ENCODE measurements at regions not wholly inside any gene's neighbourhood (a gene's known extent, or its start where the extent isn't known, plus 50 kb on each side); places are given as distances from the start of the nearest gene placed in this dataset.

- TF ChIP-seq, protein P1, sequence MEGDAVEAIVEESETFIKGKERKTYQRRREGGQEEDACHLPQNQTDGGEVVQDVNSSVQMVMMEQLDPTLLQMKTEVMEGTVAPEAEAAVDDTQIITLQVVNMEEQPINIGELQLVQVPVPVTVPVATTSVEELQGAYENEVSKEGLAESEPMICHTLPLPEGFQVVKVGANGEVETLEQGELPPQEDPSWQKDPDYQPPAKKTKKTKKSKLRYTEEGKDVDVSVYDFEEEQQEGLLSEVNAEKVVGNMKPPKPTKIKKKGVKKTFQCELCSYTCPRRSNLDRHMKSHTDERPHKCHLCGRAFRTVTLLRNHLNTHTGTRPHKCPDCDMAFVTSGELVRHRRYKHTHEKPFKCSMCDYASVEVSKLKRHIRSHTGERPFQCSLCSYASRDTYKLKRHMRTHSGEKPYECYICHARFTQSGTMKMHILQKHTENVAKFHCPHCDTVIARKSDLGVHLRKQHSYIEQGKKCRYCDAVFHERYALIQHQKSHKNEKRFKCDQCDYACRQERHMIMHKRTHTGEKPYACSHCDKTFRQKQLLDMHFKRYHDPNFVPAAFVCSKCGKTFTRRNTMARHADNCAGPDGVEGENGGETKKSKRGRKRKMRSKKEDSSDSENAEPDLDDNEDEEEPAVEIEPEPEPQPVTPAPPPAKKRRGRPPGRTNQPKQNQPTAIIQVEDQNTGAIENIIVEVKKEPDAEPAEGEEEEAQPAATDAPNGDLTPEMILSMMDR (IDR thresholded peaks at IDR 0.05): no peak
- no peak for TF ChIP-seq POLR2A (IDR thresholded peaks at IDR 0.05)
Observed at GRCh38 chr2:59084326-59084725, 843.2 kb upstream of the FANCL start.

All from Peyer's patch (tissue), 4 donors.